ENCODE measurements at regions not wholly inside any gene's neighbourhood (a gene's known extent, or its start where the extent isn't known, plus 50 kb on each side); places are given as distances from the start of the nearest gene placed in this dataset.

- no peak overlapping the region for H3K4me3 ChIP-seq (ENCODE audit: low read length)
- no peak for DNase-seq (ENCODE audit: low read depth, low spot score)
These were observed 197.2 kb downstream of the CHRM3 start for GRCh38 chr1:239583536-239583935.

- no peak overlapping the region for H3K4me3 ChIP-seq (ENCODE audit: low read length)
- DNase-seq (ENCODE audit: low read depth, low spot score), result no peak
These were observed 199.8 kb downstream of the CHRM3 start for GRCh38 chr1:239586128-239586527.

DNA sequence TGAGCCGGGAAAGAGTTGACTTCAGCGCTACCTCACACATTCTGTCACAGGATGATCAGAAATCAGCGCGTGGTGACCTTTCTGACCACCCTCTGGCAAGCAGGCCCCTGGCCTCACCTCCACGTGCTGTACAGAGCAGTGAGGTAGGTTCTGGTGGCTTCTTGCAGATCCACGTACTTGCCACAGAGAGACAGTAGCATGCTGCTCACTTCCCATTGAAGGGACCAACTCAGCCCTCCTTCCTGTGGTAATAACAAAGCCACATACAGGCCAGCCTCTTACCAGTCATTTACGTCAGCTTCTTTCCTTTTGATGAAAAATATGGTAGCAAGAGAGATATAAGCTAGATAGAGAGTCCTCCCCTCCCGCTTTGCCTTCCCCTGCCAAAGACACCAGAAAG, 200.7 kb downstream of the CHRM3 start:
- no peak overlapping the region for H3K4me3 ChIP-seq (ENCODE audit: low read length)
- peak; percentile 14 for DNase-seq (ENCODE audit: low read depth, low spot score)

DNA sequence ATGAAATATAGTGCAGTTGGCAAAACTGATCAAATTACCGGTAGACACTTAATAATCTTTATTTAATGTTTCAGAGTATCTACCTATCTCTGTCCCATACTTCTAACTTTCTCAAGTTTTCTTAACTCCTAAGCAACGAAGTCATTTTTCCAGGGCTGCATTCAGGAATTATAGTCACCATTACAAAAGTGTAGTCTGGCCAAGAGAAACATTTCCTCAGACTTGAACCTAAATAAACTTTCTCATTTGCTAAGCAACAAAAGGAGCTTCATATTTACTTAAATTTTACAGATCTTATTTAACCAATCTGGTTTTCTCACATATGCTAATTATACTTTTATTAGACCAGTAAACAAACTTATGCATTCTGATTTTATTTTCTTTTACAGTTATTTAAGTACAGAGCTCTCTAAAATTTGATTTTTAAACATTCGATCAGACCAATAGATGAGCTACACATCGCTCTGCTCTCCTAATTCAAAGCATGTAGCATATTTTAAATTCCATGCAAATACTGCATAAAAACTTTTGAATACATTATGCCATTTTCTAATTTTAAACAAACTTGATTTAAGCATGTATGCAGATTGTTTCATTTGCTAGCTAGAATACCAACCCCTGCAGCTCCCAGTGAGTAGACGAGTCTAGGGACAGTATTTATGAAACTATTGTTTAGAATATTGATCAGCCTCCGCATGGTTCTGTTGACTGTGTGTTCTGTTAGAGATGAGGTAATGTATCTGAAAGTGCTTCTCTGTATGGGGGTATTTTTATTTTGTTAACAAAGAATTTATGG, 201.4 kb downstream of the CHRM3 start:
- H3K4me3 ChIP-seq (ENCODE audit: low read length), result no peak overlapping the region
- no peak for DNase-seq (ENCODE audit: low read depth, low spot score)

GRCh38 chr1:239590556-239590955, 204.2 kb downstream of the CHRM3 start:
- no peak overlapping the region for H3K4me3 ChIP-seq (ENCODE audit: low read length)
- DNase-seq (ENCODE audit: low read depth, low spot score), result no peak

DNA sequence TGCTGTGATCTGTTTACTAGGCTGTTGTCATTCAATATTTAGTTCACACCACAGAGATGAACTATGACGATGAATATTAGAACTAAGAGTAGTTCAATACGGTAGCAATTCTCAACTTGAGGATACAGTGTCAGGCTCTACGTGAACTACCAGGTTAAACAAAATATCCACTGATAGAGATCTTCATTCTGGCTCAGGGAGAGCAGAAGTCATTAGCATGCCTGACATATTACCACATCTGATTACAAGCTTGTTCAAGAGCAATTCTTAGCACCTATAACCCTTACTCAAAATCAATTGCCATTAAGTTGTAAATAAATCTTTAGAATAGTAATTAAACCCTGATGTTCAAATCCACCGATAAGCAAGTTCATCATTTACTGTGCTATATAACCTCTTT, 207.2 kb downstream of the CHRM3 start:
- DNase-seq (ENCODE audit: low read depth, low spot score), result no peak
- no peak overlapping the region for H3K4me3 ChIP-seq (ENCODE audit: low read length)

GRCh38 chr1:239600588-239600987, 214.2 kb downstream of the CHRM3 start:
- H3K4me3 ChIP-seq (ENCODE audit: low read length), result no peak overlapping the region
- no peak for DNase-seq (ENCODE audit: low read depth, low spot score)

DNA sequence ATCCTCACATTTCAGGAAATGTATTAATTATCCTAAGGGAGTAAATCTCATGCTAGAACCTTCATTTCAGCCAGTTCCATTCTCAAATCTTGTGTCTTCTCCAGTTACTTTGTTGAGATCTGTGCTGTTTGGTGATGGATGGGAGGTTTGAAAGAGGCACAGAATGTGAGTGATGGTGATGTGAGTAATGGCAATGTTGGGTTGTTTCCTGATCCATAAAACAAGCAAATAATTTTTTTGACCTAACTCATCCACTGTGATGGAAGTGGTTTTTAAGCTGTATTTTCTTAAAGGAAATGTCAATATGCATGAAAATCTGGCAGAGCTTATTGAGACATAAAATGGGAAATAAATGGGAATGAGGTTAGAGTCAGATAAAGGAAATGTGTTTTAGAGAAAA, 214.7 kb downstream of the CHRM3 start:
- no peak for DNase-seq (ENCODE audit: low read depth, low spot score)
- no peak overlapping the region for H3K4me3 ChIP-seq (ENCODE audit: low read length)

DNA sequence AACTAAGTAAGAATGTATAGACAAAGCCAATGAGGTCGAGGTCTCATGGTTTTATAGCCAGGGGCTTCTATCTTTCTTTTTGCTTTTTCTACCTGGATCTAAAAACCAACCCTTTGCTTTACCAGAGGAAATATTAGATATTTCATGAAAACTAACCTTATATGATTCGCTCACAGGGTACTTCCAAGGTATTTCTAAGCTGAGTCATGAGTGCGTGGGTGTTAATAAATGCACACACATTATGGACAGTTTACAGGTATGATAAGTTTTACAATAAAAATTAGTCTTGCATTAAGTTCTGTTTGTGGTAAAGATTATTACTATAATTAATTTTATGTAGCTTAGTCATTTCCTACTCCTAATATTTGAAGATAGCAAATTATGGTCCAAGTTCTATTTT, 217.2 kb downstream of the CHRM3 start:
- DNase-seq (ENCODE audit: low read depth, low spot score), result no peak

GRCh38 chr1:239606850-239607400, 220.6 kb downstream of the CHRM3 start:
- DNase-seq (ENCODE audit: low read depth, low spot score), result no peak
- no peak overlapping the region for H3K4me3 ChIP-seq (ENCODE audit: low read length)

More for the DNA sequence above, 217.2 kb downstream of the CHRM3 start:
- no peak overlapping the region for H3K4me3 ChIP-seq (ENCODE audit: low read length)

DNA sequence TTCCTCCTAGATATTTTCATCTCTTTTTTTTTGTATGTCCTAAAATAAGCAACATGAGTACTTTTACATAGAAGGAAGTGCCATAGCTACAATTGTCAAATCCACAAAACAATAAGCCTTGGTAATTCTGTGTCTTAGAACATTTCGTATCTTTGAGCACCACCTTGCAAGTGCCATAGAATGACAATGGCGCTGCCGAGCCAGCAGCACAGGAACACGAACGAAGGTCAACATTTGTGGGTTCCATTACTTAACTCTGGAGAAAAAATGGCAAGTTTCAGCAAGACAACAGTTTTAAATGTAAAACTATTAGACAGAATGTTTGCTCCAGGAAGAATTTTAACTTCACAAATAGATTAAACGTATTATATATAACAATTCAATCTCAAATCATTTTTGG, 222.1 kb downstream of the CHRM3 start:
- no peak overlapping the region for H3K4me3 ChIP-seq (ENCODE audit: low read length)
- DNase-seq (ENCODE audit: low read depth, low spot score), result no peak

- no peak for DNase-seq (ENCODE audit: low read depth, low spot score)
- H3K4me3 ChIP-seq (ENCODE audit: low read length), result no peak overlapping the region
These were observed 226.0 kb downstream of the CHRM3 start for GRCh38 chr1:239612379-239612778.

- H3K4me3 ChIP-seq (ENCODE audit: low read length), result no peak overlapping the region
- no peak for DNase-seq (ENCODE audit: low read depth, low spot score)
These were observed 230.3 kb downstream of the CHRM3 start for GRCh38 chr1:239616673-239617072.

DNA sequence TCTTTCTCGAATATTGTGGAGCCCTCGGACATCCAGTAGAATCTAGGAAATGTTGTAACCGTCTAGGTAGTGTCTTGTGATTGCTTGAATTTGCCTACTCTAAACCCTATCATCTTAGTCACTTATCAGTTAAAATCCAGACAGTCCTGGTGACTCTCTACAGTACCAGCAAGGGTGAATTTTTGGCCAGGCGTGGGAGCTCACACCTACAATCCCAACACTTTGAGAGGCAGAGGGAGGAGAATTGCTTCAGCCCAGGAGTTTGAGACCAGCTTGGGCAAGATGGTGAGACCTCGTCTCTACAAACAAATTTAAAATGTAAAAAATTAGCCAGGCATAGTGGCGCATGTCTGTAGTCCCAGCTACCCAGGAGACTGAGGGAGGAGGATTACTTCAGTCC, 230.9 kb downstream of the CHRM3 start:
- H3K4me3 ChIP-seq (ENCODE audit: low read length), result no peak overlapping the region
- DNase-seq (ENCODE audit: low read depth, low spot score), result no peak

- no peak overlapping the region for H3K4me3 ChIP-seq (ENCODE audit: low read length)
- DNase-seq (ENCODE audit: low read depth, low spot score), result no peak
These were observed 231.4 kb downstream of the CHRM3 start for GRCh38 chr1:239617731-239618130.

GRCh38 chr1:239619190-239619589, 232.8 kb downstream of the CHRM3 start:
- DNase-seq (ENCODE audit: low read depth, low spot score), result no peak
- H3K4me3 ChIP-seq (ENCODE audit: low read length), result no peak overlapping the region

- no peak overlapping the region for H3K4me3 ChIP-seq (ENCODE audit: low read length)
- DNase-seq (ENCODE audit: low read depth, low spot score), result no peak
These were observed 244.4 kb downstream of the CHRM3 start for GRCh38 chr1:239630767-239631166.

- H3K4me3 ChIP-seq (ENCODE audit: low read length), result no peak overlapping the region
- no peak for DNase-seq (ENCODE audit: low read depth, low spot score)
These were observed 247.1 kb downstream of the CHRM3 start for GRCh38 chr1:239633432-239633831.

DNA sequence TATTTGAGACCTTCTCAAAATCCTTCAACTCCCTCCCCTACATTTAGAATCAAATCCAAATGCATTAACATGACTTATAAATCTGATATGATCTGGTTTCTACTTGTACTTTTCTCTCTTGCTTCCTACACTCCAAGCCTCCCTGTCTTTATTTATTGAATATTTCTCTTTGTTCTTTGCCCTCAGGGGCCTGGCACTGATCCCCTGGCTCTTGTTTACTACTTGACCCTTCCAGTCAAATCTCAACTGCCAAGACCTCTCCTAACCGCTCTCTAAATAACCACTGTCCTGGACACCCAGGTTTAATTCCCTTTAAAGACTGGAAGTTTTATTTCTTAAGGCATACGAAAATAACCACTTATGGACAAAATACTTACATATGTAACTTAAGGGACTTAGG, 248.9 kb downstream of the CHRM3 start:
- H3K4me3 ChIP-seq (ENCODE audit: low read length), result no peak overlapping the region
- no peak for DNase-seq (ENCODE audit: low read depth, low spot score)

GRCh38 chr1:239636347-239636746, 250.0 kb downstream of the CHRM3 start:
- DNase-seq (ENCODE audit: low read depth, low spot score), result no peak
- H3K4me3 ChIP-seq (ENCODE audit: low read length), result no peak overlapping the region

DNA sequence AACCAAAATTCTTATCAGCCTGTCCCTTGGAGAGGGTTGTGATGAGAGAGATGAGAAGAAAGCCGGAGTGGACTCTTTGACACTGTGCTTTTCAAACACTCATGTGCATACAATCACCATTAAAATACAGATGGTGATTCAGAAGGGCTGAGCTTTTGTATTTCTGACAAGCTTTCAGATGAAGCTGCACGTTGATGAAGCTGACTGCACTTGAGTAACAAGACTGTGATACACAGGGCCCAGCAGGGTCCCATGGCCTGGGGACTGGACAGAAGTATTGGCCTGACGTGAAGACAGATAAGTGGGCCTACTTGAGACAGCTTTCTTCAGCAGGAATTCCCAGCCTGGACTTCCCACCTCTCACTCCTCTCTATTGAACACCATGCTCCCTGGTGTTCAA, 258.2 kb downstream of the CHRM3 start:
- H3K4me3 ChIP-seq (ENCODE audit: low read length), result no peak overlapping the region
- DNase-seq (ENCODE audit: low read depth, low spot score), result no peak
